ACC112 (cell line): ENCODE measurements at regions not wholly inside any gene's neighbourhood (a gene's known extent, or its start where the extent isn't known, plus 50 kb on each side); places are given as distances from the start of the nearest gene placed in this dataset.
"Not testable (repeated sequence)": the region's sequence is repeated elsewhere in the genome, so short reads cannot be mapped to it uniquely, and the experiment has no call there.

Experiments
- H2AFZ ChIP-seq: fragments of 200-600 bp; sonication (generic); one replicate; pipeline ENCODE4 v1.6.0; 2017; ENCODE audit warnings: antibody characterized with exemption, low read length; ENCODE audit not compliant: unreplicated experiment
- H3K27ac ChIP-seq: fragments of 200-600 bp; sonication (generic); 2 replicates; pipeline ENCODE4 v1.5.1; 2014; ENCODE audit warnings: low read depth, mild to moderate bottlenecking, antibody characterized with exemption, low read length, moderate library complexity
- H3K27me3 ChIP-seq: fragments of 200-600 bp; sonication (generic); 2 replicates; pipeline ENCODE4 v1.6.1; 2014; ENCODE audit warnings: mild to moderate bottlenecking, antibody characterized with exemption, low read length, moderate library complexity, mixed read lengths; ENCODE audit not compliant: insufficient read depth
- H3K36me3 ChIP-seq: fragments of 200-600 bp; sonication (generic); 2 replicates; pipeline ENCODE4 v1.6.1; 2016; ENCODE audit warnings: mild to moderate bottlenecking, antibody characterized with exemption, low read length, moderate library complexity, mixed read lengths; ENCODE audit not compliant: insufficient read depth
- H3K4me1 ChIP-seq: fragments of 200-600 bp; sonication (generic); one replicate; pipeline ENCODE4 v1.6.1; 2016; ENCODE audit warnings: low read length, mixed read lengths; ENCODE audit not compliant: insufficient read depth, unreplicated experiment, control insufficient read depth
- H3K4me3 ChIP-seq: fragments of 200-600 bp; sonication (generic); 2 replicates; pipeline ENCODE4 v1.5.1; 2014; ENCODE audit warnings: mild to moderate bottlenecking, low read depth, low read length
- H3K79me2 ChIP-seq: fragments of 200-600 bp; sonication (generic); one replicate; pipeline ENCODE4 v1.6.0; 2016; ENCODE audit warnings: low read length; ENCODE audit not compliant: control insufficient read depth, unreplicated experiment, insufficient read depth

DNA sequence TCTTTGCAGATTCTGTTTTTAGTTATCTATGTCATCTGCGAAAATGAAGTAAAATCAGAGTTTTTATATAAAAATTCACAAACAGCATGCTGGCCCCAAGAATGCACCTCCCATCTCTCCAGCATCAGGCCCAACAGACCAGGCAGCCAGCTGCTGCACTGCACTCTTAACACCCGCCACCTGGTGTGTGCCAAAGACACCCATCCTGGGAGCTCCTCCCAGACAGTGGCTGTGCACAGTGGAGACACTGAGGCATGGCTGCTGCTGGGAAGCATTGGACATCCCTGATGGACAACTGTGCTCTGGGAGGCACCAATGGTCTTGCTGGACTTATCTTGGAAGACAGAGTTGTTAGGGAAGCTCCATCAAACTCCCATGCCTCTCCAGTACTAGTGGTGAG, 817.2 kb downstream of the TMEM121 start:
- no peaks in the 10 kb centered on the region for H3K36me3 ChIP-seq
- H2AFZ ChIP-seq, result no peak overlapping the region
- H3K4me3 ChIP-seq, result no peak overlapping the region
- no peak overlapping the region for H3K27ac ChIP-seq
- no peaks in the 10 kb centered on the region for H3K4me1 ChIP-seq
- no peaks in the 10 kb centered on the region for H3K79me2 ChIP-seq
- H3K27me3 ChIP-seq, result no peaks in the 10 kb centered on the region

DNA sequence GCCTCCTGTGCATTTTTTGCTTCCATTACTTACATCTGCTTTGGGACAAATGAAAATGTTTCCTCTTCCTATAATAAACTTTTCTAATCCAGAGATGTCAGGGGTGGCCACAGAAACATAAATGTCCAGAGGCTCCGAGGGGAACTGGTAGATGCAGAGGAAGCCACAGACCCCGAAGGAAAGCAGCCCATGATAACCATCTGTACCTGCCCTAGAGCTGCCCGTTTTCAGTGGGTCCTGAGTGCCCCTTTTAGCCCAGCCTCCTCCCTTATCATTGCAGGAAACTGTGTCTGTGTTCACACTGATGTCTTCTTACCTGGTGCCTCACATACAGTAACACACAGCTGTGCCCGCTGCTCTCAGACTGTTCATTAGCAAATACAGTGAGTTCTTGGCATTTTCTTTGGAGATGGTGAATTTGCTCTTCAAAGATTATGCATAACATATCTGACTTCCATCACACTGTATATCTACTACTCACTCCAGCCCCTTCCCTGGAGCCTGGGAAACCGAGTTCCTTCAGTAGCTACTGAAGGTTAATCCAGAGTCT, 817.8 kb downstream of the TMEM121 start:
- H3K79me2 ChIP-seq, H3K27me3 ChIP-seq, H3K36me3 ChIP-seq, H3K27ac ChIP-seq, H3K4me1 ChIP-seq, H2AFZ ChIP-seq, H3K4me3 ChIP-seq: not testable (repeated sequence)

GRCh38 chr14:106344791-106345479, 818.6 kb downstream of the TMEM121 start:
- not testable (repeated sequence) for H3K36me3 ChIP-seq, H3K27ac ChIP-seq, H3K4me3 ChIP-seq, H3K79me2 ChIP-seq, H2AFZ ChIP-seq, H3K27me3 ChIP-seq, H3K4me1 ChIP-seq

- Histone ChIP-seq H2AFZ (no peak overlapping the region), H3K27me3 (no peaks in the 10 kb centered on the region), H3K36me3 (no peaks in the 10 kb centered on the region), H3K79me2 (no peaks in the 10 kb centered on the region), H3K27ac (no peak overlapping the region), H3K4me3 (no peak overlapping the region), H3K4me1 (no peaks in the 10 kb centered on the region)
These were observed 819.7 kb downstream of the TMEM121 start for GRCh38 chr14:106346084-106346483.

- Histone ChIP-seq H3K4me3 (no peak overlapping the region), H3K27me3 (no peaks in the 10 kb centered on the region), H3K79me2 (no peaks in the 10 kb centered on the region), H3K27ac (no peak overlapping the region), H2AFZ (no peak overlapping the region), H3K4me1 (no peaks in the 10 kb centered on the region), H3K36me3 (no peaks in the 10 kb centered on the region)
These were observed 820.3 kb downstream of the TMEM121 start for GRCh38 chr14:106346534-106347290.

DNA sequence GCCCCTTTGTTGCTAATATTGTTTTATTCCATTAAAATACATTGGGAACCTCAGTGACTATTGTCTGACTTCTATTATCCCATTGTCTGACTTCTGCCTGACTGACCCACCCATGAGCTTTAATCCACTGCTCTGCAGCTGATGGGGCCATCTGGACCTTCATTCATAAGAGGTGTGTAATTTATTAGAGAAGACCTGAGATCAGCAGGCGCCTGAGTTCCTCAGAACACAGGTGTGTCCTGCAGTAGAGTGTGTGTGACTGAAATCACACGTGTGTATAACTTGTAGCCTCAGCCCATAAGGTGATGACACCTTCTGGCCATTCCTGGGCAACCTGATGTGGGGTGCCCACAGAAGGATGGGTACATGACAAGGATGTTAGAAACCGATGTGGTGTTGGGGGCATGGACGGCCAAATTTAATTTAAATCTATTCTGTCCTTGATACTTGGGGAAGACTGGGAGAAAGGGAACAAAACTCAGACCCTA, 821.0 kb downstream of the TMEM121 start:
- H2AFZ ChIP-seq, result no peak overlapping the region
- no peak overlapping the region for H3K4me3 ChIP-seq
- H3K36me3 ChIP-seq, result no peaks in the 10 kb centered on the region
- H3K27me3 ChIP-seq, result no peaks in the 10 kb centered on the region
- no peaks in the 10 kb centered on the region for H3K4me1 ChIP-seq
- H3K27ac ChIP-seq, result no peak overlapping the region
- H3K79me2 ChIP-seq, result no peaks in the 10 kb centered on the region

- Histone ChIP-seq H2AFZ (no peak overlapping the region), H3K4me3 (no peak overlapping the region), H3K4me1 (no peaks in the 10 kb centered on the region), H3K27ac (no peak overlapping the region), H3K79me2 (no peaks in the 10 kb centered on the region), H3K36me3 (no peaks in the 10 kb centered on the region), H3K27me3 (no peaks in the 10 kb centered on the region)
These were observed 821.7 kb downstream of the TMEM121 start for GRCh38 chr14:106347890-106348755.

- not testable (repeated sequence) for H3K4me3 ChIP-seq
These were observed 822.6 kb downstream of the TMEM121 start for GRCh38 chr14:106348873-106349540.

GRCh38 chr14:106349678-106350457, 823.5 kb downstream of the TMEM121 start:
- H3K27ac ChIP-seq, H3K79me2 ChIP-seq, H2AFZ ChIP-seq, H3K4me1 ChIP-seq, H3K4me3 ChIP-seq, H3K36me3 ChIP-seq, H3K27me3 ChIP-seq: not testable (repeated sequence)

More at GRCh38 chr14:106348873-106349540, 822.6 kb downstream of the TMEM121 start:
- H3K4me1 ChIP-seq, H3K36me3 ChIP-seq, H2AFZ ChIP-seq, H3K27me3 ChIP-seq, H3K27ac ChIP-seq, H3K79me2 ChIP-seq: not testable (repeated sequence)
